HL-60 (cell line): ENCODE measurements at regions not wholly inside any gene's neighbourhood (a gene's known extent, or its start where the extent isn't known, plus 50 kb on each side); places are given as distances from the start of the nearest gene placed in this dataset.

ENCODE experiments used
- DNase-seq, 2 experiments: peaks; one replicate each; pipeline ENCODE4 v3.0.0-alpha.2; 2010 to 2020; ENCODE audit warnings: low read depth in 1 of 2, low spot score in 1 of 2
- H3K27ac ChIP-seq: fragments of 250-450 bp; sonication (Bioruptor Pico); replicated peaks from 2 replicates; pipeline ENCODE4 v1.5.1; 2020; ENCODE audit warnings: mild to moderate bottlenecking, moderate library complexity
- H3K27me3 ChIP-seq: fragments of 250-450 bp; sonication (Bioruptor Pico); 2 replicates; pipeline ENCODE4 v1.5.1; 2021; ENCODE audit warnings: mild to moderate bottlenecking, moderate library complexity; ENCODE audit not compliant: insufficient read depth, poor library complexity, severe bottlenecking
- H3K4me3 ChIP-seq: replicated peaks from 2 replicates; pipeline ENCODE4 v1.5.1; 2011; ENCODE audit warnings: mild to moderate bottlenecking, control low read depth, low read length; ENCODE audit not compliant: insufficient read depth
- GABPA ChIP-seq: IDR thresholded peaks from 2 replicates; pipeline ENCODE4 v1.6.1; 2012; ENCODE audit warnings: low read depth
- POLR2AphosphoS5 ChIP-seq: IDR thresholded peaks from 2 replicates; pipeline ENCODE4 v1.6.1; 2012; ENCODE audit warnings: low read depth
- REST ChIP-seq: IDR thresholded peaks from 2 replicates; pipeline ENCODE4 v1.6.1; 2012; ENCODE audit warnings: low read depth; ENCODE audit not compliant: insufficient replicate concordance
- SPI1 ChIP-seq: IDR thresholded peaks from 2 replicates; pipeline ENCODE4 v1.6.1; 2012; ENCODE audit warnings: low read depth, mild to moderate bottlenecking, borderline replicate concordance
- TF ChIP-seq, protein P1 (sequence below): IDR thresholded peaks from one replicate; pipeline ENCODE4 v1.5.1; 2011; ENCODE audit warnings: low read length, control low read depth, inconsistent platforms; ENCODE audit not compliant: insufficient read depth

GRCh38 chr9:107389617-107390071, 99.9 kb downstream of the KLF4 start:
- TF ChIP-seq POLR2AphosphoS5 (no peak), REST (no peak), GABPA (no peak), SPI1 (no peak)
- TF ChIP-seq, protein P1, sequence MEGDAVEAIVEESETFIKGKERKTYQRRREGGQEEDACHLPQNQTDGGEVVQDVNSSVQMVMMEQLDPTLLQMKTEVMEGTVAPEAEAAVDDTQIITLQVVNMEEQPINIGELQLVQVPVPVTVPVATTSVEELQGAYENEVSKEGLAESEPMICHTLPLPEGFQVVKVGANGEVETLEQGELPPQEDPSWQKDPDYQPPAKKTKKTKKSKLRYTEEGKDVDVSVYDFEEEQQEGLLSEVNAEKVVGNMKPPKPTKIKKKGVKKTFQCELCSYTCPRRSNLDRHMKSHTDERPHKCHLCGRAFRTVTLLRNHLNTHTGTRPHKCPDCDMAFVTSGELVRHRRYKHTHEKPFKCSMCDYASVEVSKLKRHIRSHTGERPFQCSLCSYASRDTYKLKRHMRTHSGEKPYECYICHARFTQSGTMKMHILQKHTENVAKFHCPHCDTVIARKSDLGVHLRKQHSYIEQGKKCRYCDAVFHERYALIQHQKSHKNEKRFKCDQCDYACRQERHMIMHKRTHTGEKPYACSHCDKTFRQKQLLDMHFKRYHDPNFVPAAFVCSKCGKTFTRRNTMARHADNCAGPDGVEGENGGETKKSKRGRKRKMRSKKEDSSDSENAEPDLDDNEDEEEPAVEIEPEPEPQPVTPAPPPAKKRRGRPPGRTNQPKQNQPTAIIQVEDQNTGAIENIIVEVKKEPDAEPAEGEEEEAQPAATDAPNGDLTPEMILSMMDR = no peak
- no peak for DNase-seq
- no peaks in the 10 kb centered on the region for H3K27me3 ChIP-seq
- H3K27ac ChIP-seq = no peak overlapping the region
- H3K4me3 ChIP-seq = no peak overlapping the region

- no peak for DNase-seq
- no peak for TF ChIP-seq GABPA
- no peak for TF ChIP-seq REST
- TF ChIP-seq SPI1 = no peak
- TF ChIP-seq, protein P1 = no peak
- Histone ChIP-seq H3K27ac (no peak overlapping the region), H3K4me3 (no peak overlapping the region), H3K27me3 (no peaks in the 10 kb centered on the region)
Measured at GRCh38 chr9:107388890-107389289, 100.7 kb downstream of the KLF4 start.

- Histone ChIP-seq H3K4me3 (no peak overlapping the region), H3K27me3 (no peaks in the 10 kb centered on the region), H3K27ac (no peak overlapping the region)
- no peak for DNase-seq
- TF ChIP-seq SPI1 (no peak), REST (no peak), POLR2AphosphoS5 (no peak), GABPA (no peak)
- TF ChIP-seq, protein P1 = no peak
Measured at GRCh38 chr9:107387409-107387808, 102.2 kb downstream of the KLF4 start.
